ENCODE measurements at regions not wholly inside any gene's neighbourhood (a gene's known extent, or its start where the extent isn't known, plus 50 kb on each side); places are given as distances from the start of the nearest gene placed in this dataset.

DNA sequence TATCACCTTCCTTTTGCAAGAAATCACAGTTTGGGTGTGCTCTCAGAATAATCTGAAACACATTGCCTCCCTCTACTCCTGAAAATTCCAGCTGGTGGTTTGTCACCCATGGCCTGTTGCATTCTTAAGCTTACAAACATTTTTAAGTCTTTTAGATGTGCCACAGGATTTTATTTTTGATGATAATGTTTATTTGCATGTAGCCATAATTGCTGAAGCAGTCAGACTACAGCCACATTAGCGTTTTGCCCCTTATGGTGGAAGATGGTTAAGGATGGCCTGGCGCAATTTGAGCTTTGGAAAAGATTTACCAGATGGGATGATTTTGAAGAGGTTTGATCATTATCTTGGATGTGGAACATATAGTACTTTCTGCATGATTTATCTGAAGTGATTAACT is 439.5 kb downstream of the MEIS1 start:
- Histone ChIP-seq H3K36me3 (ENCODE audit: control insufficient read depth, insufficient read depth, low read length) (no peaks in the 10 kb centered on the region), H3K4me3 (ENCODE audit: low read depth, low read length) (no peak overlapping the region), H3K27me3 (ENCODE audit: control insufficient read depth, insufficient read depth, low read length) (no peaks in the 10 kb centered on the region)
- DNase-seq (ENCODE audit: low read depth): no peak
- TF ChIP-seq, protein P1, sequence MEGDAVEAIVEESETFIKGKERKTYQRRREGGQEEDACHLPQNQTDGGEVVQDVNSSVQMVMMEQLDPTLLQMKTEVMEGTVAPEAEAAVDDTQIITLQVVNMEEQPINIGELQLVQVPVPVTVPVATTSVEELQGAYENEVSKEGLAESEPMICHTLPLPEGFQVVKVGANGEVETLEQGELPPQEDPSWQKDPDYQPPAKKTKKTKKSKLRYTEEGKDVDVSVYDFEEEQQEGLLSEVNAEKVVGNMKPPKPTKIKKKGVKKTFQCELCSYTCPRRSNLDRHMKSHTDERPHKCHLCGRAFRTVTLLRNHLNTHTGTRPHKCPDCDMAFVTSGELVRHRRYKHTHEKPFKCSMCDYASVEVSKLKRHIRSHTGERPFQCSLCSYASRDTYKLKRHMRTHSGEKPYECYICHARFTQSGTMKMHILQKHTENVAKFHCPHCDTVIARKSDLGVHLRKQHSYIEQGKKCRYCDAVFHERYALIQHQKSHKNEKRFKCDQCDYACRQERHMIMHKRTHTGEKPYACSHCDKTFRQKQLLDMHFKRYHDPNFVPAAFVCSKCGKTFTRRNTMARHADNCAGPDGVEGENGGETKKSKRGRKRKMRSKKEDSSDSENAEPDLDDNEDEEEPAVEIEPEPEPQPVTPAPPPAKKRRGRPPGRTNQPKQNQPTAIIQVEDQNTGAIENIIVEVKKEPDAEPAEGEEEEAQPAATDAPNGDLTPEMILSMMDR (IDR thresholded peaks at IDR 0.05; ENCODE audit: insufficient read depth, low read length, poor library complexity, severe bottlenecking): no peak

GRCh38 chr2:66875941-66876462 is 441.1 kb downstream of the MEIS1 start:
- Histone ChIP-seq H3K27me3 (ENCODE audit: control insufficient read depth, insufficient read depth, low read length) (no peaks in the 10 kb centered on the region), H3K36me3 (ENCODE audit: control insufficient read depth, insufficient read depth, low read length) (no peaks in the 10 kb centered on the region), H3K4me3 (ENCODE audit: low read depth, low read length) (no peak overlapping the region)
- no peak for DNase-seq (ENCODE audit: low read depth)
- TF ChIP-seq, protein P1 (IDR thresholded peaks at IDR 0.05; ENCODE audit: insufficient read depth, low read length, poor library complexity, severe bottlenecking): no peak

DNA sequence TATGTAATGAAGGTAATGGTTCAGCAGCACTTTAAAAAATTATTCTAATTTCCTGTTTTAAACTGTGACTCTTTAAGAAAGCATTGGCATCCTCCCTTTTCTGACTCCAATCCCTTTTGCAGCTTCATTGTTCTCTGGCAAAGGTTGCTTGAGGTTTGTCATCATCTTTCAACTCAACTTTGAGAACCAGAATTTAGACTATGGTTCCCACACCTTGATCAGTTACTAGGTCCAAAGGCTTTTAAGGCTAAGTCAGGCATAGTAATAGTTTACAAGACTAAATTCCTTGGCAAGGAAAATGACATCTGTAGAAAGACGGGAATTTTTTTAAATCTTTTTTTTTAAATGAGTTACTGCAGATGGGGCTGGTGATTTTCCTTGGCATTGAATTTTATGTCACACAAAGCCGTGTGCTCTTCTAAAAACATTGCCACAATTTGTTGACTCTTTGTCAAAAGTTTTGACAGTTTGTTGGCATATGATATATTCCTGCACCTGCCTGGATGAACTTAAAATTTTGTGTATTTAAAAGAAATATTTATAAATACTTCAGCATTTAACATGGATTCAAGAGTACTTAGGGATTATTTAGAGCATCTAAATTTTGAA is 451.0 kb downstream of the MEIS1 start:
- H3K36me3 ChIP-seq (ENCODE audit: control insufficient read depth, insufficient read depth, low read length): no peaks in the 10 kb centered on the region
- H3K4me3 ChIP-seq (ENCODE audit: low read depth, low read length): no peak overlapping the region
- H3K27me3 ChIP-seq (ENCODE audit: control insufficient read depth, insufficient read depth, low read length): no peaks in the 10 kb centered on the region
- TF ChIP-seq, protein P1 (IDR thresholded peaks at IDR 0.05; ENCODE audit: insufficient read depth, low read length, poor library complexity, severe bottlenecking): no peak
- DNase-seq (ENCODE audit: low read depth): no peak

DNA sequence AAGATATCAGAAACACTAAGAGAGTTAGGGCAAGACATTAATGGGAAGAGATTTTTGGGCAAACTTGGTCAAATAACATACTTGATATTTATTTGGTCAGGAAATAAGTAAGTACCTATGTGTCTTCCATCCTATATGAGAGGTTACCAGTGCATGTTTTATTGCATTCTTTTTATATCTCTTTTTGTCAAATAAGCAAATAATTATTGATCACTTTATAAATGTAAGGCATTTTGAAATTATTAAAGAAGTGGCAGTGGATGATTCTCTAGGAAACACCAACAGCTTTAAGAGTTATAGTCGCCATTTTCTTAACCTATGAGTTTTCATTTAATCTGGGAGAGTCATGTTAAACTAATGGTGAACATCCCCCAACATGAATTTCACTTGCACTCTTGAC is 453.3 kb downstream of the MEIS1 start:
- no peaks in the 10 kb centered on the region for H3K36me3 ChIP-seq (ENCODE audit: control insufficient read depth, insufficient read depth, low read length)
- H3K27me3 ChIP-seq (ENCODE audit: control insufficient read depth, insufficient read depth, low read length): no peaks in the 10 kb centered on the region
- no peak for DNase-seq (ENCODE audit: low read depth)
- H3K4me3 ChIP-seq (ENCODE audit: low read depth, low read length): no peak overlapping the region
- TF ChIP-seq, protein P1 (IDR thresholded peaks at IDR 0.05; ENCODE audit: insufficient read depth, low read length, poor library complexity, severe bottlenecking): no peak

DNA sequence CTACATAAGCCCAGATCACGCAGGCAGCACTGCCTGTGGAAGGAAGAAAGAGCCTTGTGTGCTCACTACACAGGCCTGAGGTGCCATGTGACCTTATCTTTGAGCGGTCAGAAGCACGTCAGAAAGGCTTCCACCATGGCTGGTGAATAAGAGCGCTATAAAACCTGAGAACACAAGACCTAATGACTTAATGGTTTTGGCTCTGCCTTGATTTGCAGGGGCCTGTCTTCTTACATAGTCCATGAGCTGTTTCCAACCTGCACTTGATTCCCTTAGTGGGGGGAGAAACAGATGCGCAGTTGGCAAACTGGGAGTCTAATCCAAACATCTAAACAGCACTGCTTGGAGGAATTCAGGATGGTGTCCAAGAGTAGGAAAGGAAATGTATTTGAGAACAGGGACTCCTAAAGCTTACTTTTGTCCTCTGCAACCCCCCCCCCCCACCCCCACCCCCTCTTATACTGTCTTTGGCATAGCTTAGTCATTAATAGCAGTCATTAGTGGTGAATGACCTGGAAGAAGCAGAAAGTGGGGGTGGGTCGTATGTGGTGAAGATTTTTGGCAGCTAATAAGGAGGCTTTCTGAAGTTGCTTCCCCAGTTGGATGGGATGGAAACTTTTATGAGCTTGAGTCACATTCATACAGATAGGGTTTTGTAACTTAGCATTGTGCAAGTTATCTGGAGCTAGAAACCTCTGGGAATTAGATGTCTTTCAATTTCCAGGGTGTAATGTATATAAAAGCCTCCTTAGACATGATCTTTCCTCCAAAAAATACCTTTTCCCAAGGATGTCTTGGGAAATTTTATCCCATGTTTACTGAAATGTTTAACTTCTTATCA is 454.1 kb downstream of the MEIS1 start:
- no peaks in the 10 kb centered on the region for H3K36me3 ChIP-seq (ENCODE audit: control insufficient read depth, insufficient read depth, low read length)
- peak; percentile 48 for DNase-seq (ENCODE audit: low read depth)

More for the DNA sequence above, 454.1 kb downstream of the MEIS1 start:
- no peaks in the 10 kb centered on the region for H3K27me3 ChIP-seq (ENCODE audit: control insufficient read depth, insufficient read depth, low read length)
- TF ChIP-seq, protein P1 (IDR thresholded peaks at IDR 0.05; ENCODE audit: insufficient read depth, low read length, poor library complexity, severe bottlenecking): no peak
- no peak overlapping the region for H3K4me3 ChIP-seq (ENCODE audit: low read depth, low read length)
